Activated CD4-positive, alpha-beta T cell treated with anti-CD3 and anti-CD28 coated beads, Interleukin-2, Interleukin-6, amounts not matched to agents 100 ng/mL and 50 ng/mL, durations not matched to agents 16 hours and 8 hours (primary cell): ENCODE measurements at regions not wholly inside any gene's neighbourhood (a gene's known extent, or its start where the extent isn't known, plus 50 kb on each side); places are given as distances from the start of the nearest gene placed in this dataset.
A peak's percentile ranks its signal among the peaks of the same experiment; 100 is the strongest.

Experiments used
- DNase-seq: peaks from one replicate; pipeline ENCODE4 v3.0.0-alpha.2; 2020

GRCh38 chr10:43802988-43803696 is 154.5 kb upstream of the ZNF32 start:
- DNase-seq, result no peak

DNA sequence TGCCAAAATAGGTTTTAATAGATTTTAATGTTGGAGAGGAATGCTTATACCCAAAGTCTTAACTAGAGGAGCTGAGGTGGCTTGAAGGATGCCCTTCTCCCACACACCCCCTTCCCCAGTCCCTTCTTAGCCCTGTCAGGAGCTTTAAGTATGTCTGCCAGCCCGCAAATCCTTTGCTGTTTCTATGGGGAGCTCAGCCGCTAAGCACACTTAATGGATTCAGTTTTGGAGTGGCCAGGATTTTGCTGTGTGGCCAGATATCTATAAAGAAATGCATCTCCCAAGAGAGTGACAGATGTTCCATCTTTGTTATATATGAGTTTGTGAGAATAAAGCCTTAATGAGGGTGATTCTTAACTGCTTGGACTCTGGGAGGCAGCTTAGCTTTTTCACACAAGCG is 152.9 kb upstream of the ZNF32 start:
- DNase-seq, result no peak

GRCh38 chr10:43801140-43801539 is 152.5 kb upstream of the ZNF32 start:
- no peak for DNase-seq

DNA sequence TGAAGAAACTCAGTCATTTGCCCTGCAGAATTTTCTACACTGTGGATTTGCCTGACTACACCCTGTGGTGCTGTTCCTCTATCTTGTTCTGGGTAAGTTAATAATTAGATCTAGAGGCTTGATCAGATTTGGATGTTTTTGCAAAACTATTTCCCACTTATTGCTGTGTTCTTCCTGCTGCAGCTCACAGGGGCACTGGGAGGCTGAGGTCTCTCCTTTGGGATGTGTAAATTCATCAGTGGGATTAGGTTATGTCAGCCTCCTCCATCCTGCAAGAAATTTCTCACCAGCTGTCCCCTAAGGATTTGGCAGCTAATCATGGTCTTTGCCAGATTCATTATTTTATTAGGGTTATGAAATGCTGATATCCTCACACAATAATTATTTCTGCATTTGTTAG is 148.1 kb upstream of the ZNF32 start:
- no peak for DNase-seq

- no peak for DNase-seq
These were observed 147.0 kb upstream of the ZNF32 start for GRCh38 chr10:43795639-43796038.

- DNase-seq, result no peak
These were observed 146.4 kb upstream of the ZNF32 start for GRCh38 chr10:43795093-43795492.

DNA sequence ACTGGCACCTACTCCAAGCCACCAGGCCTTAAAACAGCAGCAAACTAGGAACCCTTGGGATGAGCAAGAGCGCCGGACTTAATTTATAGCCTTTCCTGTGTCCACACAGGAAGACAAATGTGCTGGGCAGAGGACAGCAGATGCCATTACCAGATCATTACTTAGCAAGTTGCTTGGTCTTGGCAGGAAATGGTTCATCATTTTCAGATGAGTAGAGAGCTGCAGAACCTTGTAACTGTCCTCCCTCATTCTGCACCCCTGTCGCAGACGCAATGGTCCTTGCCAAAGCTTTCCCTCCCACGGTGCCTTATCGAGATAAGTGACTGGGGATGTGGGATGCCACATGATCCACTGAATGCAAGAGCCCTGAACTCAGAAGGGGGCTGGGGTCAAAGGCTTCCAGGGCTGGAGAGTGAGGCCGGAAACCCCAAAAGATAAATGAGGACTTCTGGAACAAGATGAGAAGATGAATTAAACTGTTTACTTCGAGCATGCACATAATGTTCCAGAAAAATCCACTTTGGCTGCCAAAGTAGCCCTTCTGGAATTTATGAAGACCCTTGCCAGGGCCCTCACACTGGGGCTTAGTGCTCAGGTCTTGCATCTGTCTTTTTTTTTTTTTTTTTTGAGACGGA is 145.6 kb upstream of the ZNF32 start:
- no peak for DNase-seq

- no peak for DNase-seq
These were observed 145.0 kb upstream of the ZNF32 start for GRCh38 chr10:43793704-43794103.

- no peak for DNase-seq
These were observed 141.5 kb upstream of the ZNF32 start for GRCh38 chr10:43790147-43790546.

GRCh38 chr10:43785252-43785651 is 136.6 kb upstream of the ZNF32 start:
- DNase-seq, result no peak

GRCh38 chr10:43782814-43783213 is 134.1 kb upstream of the ZNF32 start:
- DNase-seq, result no peak

DNA sequence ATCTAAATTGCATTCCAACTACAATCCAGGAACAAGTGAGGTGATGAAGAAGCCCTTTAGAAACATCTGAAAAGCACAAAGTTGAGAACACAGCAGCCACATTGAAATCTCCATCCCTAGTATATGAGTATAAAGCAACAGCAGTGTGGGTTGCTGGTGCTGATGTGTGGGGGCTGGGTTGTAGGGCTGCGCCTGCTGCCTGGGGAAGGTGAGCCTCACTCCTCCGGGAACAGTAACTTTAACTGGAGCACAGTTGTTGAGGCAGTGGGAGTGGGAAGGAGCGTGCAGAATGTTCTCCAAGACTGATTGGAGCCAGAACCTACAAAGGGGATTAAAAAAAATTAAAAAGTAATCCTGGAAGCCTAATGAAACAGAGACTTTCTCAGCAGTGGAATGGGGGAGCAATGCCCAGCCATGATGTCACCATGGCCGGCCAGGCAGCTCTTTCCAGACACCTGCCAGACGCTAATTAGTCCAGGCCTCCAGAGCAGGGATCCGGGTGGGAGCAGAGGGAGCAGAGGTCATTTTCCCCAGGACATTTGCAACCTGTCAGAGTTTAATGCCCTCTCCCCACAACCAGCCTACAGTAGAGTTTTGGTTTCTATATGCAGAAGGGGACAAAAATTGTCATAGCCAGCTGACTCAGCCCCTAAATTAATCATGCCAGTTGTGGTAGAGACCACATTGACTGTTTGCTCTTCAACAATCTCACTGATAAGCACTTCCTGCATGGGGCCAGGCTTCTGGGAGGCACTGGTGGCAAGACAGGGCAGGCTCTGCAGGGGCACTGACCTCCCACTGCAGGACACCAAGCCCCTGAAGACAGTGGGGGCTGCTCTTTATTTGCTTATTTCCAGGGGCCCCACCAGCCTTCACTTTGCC is 133.0 kb upstream of the ZNF32 start:
- peak; percentile 79 for DNase-seq

DNA sequence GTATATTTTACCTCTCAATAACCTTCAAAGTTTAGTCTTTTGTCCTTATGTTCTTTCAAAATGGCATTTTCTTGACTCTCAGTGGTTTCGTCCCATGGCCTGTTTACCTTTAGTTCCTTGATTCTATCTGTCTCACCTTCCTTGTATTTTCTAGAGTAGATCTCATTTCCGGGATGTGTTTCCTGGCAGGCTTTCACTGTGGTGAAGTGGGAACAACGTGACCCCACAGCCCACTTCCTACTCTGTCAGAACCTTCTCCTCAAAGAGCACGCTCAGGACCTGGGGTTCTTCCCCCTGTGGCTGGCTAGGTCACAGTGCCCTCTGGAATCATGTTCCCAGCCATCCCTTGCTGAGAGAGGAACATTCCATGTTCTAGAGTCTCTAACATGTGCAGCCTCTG is 129.9 kb upstream of the ZNF32 start:
- DNase-seq, result no peak

GRCh38 chr10:43775384-43775783 is 126.7 kb upstream of the ZNF32 start:
- DNase-seq, result no peak

DNA sequence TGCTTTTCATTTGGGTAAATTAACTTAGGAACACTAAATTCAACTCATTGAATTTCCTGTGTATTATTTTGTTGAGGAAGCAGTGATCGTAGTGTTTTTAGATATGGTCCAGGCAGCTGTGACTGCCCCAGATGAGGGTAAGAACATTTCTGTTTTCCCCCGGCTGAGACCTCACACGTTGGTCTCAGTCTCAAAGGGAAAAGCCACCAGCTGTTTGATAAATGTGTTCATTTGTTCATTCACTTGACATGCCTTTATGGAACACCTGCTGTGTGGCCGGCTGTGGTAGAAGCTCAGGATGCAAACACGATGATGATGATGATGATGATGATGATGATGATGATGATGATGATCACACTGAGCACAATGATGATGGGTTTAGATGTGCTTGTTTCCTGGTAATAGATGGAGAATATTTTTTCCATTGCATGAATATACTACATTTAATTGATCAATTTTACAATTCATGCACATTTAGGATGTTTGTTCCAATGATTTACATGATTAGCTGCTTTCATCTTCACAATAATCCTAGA is 125.6 kb upstream of the ZNF32 start:
- DNase-seq, result no peak

- DNase-seq, result no peak
These were observed 125.1 kb upstream of the ZNF32 start for GRCh38 chr10:43773736-43774135.

GRCh38 chr10:43772171-43772570 is 123.5 kb upstream of the ZNF32 start:
- DNase-seq, result no peak

DNA sequence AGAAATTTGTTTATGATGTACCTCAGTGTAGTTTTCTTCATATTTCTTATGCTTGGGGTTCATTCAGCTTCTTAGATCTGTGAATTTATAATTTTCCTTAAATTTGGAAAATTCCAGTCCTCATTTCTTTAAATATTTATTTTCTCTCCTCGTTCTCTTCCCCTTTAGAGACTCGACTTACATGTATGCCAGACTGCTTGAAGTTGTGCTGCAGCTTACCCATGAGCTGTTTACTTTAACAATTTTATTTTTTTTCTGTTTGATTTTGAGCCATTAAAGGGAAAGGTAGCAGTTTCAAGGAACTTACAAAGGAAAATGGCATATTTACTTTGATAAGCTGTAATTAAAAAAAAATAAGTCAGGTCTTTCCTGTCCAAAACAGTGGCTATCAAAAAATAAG is 123.0 kb upstream of the ZNF32 start:
- no peak for DNase-seq

- DNase-seq, result no peak
These were observed 116.8 kb upstream of the ZNF32 start for GRCh38 chr10:43765516-43765915.

GRCh38 chr10:43763846-43764245 is 115.2 kb upstream of the ZNF32 start:
- DNase-seq, result no peak

DNA sequence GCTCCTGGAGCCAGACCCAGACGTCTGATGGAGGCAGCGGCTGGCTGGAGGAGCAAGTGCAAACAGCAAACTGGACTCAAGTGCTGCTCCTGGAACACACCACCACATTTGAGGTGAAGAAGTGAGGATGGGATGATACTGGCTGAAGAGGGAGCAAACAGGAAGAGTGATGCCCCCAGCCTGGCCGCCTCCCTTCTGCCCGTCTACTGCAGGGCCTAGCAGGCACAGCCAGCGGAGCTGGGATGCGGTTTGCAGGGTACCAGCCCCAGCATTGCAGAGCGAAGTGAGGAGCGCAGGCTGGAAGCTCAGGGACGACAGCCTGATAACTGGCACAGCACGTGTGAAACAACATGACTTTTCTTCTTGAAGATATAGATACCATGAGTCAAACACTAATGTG is 111.8 kb upstream of the ZNF32 start:
- no peak for DNase-seq

DNA sequence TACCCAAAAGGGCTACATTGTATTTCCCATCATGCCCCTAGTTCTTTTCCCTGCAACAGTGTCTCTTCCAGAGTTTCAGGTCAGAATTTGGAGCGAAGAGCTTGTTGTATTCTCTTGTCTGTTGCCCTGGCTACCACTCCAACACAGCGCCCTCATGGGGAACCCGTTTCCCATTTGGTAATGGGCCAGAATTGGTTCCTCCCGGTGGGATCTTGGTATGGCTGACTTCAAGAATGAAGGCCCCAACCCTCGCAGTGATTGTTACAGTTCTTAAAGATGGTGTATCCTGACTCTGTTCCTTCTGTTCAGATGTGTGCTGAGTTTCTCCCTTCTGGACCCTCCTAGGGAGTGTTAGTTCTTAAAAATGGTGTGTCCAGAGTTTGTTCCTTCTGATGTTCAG is 110.5 kb upstream of the ZNF32 start:
- no peak for DNase-seq

DNA sequence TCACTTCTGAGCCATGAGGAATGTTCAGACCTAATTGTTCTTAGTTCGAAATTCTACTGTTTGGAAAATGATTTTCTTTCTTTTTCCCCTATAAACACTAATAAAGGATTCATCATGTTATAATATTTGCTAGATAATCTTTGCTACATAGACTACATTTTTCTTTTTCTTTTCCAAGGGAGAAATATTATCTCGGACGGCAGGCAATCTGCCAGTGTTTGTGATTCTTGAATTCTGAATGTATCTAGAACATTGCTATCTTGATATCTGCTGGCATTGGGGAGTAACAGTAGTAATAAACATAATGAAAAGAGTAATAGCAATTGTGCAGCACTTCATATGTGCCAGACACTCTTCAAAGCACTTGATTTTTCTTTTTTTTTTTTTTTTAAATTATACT is 107.7 kb upstream of the ZNF32 start:
- DNase-seq, result no peak
